ENCODE measurements at regions not wholly inside any gene's neighbourhood (a gene's known extent, or its start where the extent isn't known, plus 50 kb on each side); places are given as distances from the start of the nearest gene placed in this dataset.

DNA sequence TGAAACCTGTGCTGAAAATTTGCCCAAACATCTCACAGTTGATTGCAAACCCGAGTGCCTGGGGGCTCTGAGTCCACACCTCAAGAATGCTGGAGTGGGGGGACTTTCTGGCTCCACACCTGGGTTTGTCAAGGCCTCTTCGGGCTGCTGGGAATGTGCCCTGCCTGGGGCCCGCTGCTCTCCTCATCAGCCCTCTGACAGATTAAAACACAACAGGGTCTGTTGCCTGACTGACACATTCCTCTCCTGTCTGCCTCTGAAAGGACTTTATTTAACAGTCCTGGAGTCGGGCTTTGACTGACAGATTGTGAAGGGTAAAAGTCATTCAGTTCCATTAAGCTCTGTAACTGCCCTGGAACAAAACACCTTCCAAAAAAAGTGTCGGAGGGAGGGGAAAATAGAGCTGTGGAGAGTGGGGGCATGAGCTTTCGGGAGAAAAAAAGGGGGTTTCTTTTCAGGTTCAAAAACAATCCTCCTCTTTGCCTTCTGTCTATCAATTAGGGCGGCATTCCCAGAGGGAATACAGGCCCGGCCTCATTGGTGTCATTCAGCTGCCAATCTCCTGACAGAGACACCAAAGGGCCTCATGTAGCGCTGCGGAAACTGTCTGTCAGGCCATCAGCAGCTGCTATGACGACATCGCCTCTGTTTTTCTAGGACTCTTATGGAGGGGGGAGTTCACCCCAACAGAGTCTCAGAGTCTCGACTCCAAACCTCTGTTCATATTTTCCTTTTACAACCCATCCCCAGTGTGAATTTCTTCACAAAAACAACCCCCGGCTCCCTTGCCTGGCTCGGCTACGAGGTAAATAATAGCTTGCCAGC lies 398.8 kb upstream of the NFE2L3 start:
- DNase-seq (ENCODE audit: low spot score): no peak

DNA sequence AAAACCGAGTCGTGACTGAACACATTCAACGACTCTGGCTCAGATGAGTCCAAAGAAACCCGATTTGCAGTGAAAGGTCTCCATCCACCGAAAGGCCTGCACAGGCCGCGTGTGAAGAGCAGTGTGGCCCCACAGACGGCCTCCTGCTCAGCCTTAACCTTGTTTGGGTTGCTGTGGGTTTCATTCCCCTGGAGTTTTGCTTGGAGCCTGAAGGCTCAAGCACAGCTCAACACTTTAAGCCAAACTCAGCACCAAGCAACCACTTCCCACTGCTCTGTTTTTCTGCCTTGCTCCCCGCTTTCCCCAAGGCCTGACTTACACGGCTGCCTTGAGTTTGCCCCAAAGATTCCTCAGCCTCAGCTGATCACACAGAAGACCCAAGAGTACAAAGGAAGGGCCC lies 398.2 kb upstream of the NFE2L3 start:
- no peak for DNase-seq (ENCODE audit: low spot score)

DNA sequence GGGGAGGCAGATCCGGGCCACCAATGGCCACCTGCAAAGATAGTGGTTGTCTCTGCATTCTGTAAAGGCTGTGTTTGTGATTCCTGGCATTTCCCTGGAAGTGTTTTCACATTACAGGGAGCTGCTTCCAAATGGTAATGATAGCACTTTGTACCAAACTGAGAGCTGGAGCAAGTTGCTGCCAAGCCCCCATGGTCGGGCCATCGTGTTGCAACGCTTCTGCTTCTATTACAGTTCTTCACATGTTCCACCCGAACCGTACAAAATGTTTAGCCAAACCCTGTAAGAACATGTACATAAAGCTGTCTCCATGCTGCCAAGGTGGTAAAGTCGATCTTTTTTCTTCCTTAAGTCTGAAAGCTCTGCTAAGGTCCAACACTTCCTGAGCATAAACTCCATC lies 397.7 kb upstream of the NFE2L3 start:
- DNase-seq (ENCODE audit: low spot score): no peak

DNA sequence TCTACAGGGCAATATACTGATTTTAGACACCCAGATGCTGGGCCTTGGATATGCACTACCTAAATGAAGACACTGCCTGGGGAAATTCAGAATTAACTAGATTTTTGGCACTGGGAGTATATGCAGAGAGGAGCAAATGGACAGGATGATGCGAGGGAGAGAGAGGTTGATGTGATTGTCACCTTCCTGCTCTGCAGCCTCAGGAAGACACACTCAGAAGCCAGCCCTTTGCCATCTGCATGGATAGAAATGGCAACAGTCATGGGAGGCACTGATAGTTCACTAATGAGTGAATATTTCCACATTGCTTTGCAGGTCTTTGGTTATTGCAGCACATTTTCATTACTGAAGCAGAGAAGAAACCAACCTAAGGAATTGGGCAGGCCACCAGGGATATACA lies 397.2 kb upstream of the NFE2L3 start:
- DNase-seq (ENCODE audit: low spot score): no peak

DNA sequence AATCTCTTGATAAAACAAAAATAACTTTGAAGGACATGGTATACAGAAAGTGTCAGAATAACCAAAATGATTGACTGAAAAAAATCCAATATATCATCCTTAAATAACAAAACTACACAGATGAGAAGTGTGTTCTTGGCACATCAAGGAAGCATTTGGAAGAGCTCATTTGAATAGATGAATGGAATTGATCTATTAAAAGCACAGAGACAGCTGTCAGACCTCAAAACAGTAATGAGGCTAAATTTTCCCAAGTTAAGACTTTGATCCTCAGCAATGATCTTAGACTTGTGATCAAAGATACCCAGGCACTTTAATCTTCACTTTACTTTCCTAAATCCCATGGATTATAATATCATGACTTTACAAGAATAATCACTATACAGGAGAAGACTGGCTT lies 395.4 kb upstream of the NFE2L3 start:
- DNase-seq (ENCODE audit: low spot score): no peak

DNA sequence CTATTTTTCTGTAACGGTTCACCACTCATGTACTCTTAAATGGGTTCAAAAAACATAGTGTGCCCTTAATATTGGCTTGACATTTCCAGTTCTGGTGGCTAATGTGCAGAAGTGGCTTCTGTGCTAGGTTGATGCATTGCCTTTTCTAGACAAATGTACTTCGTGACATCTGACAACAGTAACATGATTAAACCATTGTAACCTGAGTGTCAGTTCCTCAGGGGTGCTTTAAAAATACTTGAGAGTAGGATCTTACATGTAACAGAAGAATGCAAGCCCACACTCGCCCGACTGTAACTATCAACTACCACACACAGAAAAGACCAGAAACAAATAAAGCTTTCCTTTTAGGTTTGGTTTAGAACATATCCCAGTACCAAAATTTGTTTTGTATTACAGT lies 393.4 kb upstream of the NFE2L3 start:
- no peak for DNase-seq (ENCODE audit: low spot score)

DNA sequence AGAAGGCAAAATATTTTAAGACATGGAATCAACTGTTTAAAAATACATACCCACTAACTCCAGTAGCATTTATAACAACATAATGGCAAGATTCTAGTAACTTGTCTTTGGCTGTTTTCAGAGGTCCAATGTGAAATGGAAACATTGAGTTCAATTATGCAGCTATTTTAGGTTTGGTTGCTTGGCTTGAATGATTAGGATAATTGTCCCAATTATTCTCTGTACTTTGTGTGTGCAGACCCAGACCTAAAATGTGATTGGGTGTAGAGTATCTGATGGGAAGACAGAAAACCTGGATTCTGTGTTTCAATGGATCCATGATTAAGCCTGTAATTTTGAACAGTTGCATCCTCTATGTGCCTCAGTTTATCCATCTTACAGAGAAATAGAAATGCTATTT lies 392.7 kb upstream of the NFE2L3 start:
- no peak for DNase-seq (ENCODE audit: low spot score)

DNA sequence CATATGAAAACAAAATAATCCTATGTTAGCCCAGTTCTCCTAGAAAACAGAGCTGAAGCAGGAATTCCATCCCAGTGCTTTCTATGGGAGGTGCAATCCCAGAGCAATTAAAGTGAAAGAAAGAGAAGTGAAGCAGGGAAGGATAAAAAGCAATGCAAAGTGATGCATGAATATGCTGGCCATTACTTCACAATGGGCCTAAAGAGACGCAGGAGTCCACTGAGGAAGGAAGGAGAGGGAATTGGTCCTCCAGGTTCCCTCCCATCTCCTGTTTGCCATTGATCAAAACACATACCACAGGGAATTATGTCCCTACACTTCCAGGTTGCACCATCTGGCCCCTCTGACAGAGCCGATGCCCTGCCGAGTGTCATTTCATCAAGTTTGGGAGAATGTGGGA lies 392.2 kb upstream of the NFE2L3 start:
- DNase-seq (ENCODE audit: low spot score): no peak

DNA sequence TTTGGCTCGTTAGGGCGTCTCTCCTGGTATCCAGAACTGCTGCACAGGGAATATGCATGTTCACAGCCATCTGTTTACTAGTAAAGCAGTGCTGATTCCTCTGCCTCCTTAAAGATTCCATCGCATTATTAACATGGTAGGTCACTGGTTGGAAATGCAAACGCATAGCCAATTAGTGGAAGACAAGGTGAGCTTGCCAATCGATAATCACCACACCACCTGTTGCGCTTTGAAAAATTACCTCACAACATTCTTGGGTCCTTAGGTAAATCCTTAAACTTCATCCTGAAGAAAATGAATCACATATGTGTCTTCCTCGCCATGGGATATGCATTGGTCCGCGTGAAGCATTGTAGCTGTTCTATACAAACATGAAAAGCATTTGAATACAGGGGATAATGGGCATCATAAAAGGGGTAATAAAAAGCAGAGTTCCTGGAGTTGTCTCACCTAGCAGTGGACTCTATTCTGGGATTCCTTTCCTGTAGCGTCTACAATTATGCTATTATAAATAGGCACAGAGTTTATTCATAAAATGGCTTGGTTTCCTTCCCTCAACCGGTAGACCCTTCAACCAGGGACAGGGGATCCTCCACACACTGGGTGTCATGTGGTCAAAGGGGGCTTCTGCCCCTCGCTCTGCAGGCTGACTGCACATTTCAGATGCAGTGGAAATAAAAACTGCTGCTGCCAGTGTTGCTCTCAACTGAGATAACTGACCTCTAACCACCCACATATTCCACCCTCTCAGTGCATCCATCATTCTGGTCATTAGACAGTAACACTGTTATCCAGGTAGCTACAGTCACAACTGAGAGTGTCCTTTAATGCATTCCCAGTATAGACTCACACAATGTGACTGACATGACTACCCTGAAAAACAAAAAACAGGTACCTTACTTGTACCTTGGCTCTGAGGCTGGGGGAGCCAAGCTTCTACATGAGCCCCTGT lies 389.2 kb upstream of the NFE2L3 start:
- no peak for DNase-seq (ENCODE audit: low spot score)

DNA sequence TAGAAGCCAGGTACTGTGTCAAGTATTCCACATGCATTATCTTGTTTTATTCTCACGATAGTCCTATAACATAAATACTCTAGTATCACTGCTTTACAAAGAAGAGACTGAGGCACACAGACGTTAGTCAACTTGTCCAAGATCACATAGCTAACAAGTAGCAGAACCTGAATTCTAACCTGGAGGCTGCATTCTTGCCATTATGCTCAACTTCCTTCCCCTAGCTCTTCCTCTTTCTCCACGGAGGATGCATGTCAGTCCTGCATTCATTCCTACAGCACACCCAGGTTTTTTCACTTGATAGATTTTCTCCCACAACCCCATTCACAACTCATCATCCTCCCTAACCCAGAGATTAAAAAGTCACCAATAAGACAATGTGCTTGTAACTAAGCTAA lies 388.5 kb upstream of the NFE2L3 start:
- no peak for DNase-seq (ENCODE audit: low spot score)

DNA sequence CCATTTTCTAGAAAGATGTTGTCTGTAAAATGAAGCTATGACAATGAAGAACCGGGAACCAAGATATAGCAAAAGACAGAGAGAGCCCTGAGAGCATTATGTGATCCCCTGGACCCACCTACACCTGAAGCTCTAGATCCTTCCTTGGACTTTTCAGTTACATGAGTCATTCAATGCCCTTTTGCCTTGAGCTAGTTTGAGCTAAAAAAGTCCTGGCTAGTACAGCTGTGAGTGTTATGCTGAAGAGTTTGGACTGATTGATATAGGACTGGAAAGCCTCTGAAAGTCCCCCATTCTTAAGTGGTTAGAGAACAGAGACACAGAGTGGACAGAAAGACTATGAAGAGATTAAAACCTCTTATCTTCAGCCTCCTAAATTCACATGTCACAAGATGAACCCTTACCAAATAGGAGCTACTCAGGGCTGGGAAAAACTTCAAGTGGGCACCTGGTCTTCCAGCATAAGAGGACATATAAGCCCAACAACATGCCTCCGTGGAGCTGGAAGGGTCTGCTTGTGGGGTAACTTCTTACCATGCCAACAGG lies 386.8 kb upstream of the NFE2L3 start:
- no peak for DNase-seq (ENCODE audit: low spot score)

DNA sequence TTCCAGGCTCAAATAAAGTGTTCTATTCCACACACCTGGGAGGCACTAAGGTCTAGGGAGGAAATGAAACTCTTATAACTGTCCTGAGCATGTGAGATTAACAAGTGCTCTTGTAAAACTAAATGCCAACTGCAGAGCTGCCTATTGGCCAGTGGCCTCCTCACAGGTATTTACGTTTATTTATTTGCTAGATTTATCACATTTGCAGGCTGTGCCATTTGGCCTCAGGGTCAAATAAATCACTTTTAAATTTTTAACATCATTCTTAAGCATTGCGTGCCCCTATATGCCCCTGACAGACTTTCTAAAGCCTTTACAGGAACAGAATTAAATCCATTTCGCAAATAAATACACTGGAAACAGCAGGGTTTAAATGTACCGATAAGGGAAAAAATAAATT lies 381.8 kb upstream of the NFE2L3 start:
- DNase-seq (ENCODE audit: low spot score): no peak

DNA sequence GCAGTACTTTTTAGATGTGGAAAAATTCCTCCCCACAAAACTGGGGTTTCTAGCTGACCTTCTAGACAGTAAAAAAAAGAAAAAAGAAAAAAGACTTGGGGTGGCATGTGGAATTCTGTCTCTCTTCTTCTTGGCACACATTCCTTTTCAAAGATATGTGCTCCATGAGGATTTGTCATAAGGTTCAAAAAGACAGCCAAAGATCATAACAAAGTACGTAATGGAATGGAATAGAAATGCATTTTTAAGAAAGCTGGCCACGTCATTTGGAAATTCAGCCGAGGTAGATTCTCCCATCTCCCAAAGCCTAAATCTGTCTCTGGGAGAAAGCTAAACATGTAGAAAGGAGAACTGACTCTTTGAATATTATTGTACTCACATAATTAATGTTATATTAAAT lies 381.3 kb upstream of the NFE2L3 start:
- DNase-seq (ENCODE audit: low spot score): no peak

DNA sequence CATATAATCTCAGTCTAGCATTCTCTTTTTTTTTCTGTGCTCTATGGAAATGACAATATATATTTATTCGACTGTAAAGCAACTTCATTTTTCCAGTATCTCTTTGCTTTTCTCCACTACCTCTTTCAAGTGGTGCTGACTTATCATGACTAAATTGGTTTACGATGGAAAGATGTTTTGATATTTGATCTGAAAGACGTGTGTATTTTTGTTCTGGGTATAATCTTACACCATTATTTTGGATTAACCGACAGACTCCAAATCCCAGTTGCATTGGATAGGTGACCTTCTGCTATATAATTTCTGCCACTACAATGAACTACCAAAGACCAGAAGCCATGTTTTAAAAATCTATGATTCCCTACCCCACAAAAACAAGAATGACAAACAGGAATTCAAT lies 380.5 kb upstream of the NFE2L3 start:
- no peak for DNase-seq (ENCODE audit: low spot score)

DNA sequence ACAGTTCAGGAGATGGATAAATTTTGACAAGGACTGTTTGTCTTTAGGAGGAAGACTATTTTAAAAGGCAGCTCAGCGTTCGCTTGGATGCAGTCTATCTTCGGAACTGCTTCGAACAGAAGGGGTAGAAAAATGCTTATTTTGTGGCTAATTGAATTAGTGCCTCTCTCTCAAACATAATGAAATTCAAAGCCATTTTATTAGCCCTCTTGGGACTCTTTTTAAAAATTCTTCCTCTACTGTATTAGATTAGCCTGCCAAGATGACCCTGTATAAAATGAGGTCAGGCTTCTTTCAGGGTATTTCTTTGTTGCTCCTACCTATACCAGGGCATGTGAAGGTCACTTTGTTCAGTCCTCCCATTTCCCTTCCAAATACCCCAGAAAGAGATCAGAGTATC lies 379.2 kb upstream of the NFE2L3 start:
- no peak for DNase-seq (ENCODE audit: low spot score)

DNA sequence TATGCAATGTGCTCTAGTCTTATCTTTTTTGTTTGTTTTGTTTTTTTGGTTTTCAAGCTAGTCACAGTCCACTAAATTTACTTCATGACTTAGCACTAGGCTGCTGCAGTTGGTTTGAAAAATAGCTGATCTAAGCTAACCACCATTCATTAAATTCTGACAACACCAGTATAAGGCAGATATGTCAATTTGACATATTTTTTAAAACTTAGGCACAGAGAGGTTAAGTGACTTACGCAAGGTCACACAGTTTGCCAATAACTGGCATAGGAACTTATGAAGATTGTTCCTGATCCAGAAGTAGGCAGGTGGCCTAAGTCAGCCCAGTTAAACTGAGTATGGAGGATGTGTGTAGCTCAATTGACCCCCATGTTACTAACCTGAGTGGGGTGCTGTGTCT lies 377.3 kb upstream of the NFE2L3 start:
- DNase-seq (ENCODE audit: low spot score): no peak

DNA sequence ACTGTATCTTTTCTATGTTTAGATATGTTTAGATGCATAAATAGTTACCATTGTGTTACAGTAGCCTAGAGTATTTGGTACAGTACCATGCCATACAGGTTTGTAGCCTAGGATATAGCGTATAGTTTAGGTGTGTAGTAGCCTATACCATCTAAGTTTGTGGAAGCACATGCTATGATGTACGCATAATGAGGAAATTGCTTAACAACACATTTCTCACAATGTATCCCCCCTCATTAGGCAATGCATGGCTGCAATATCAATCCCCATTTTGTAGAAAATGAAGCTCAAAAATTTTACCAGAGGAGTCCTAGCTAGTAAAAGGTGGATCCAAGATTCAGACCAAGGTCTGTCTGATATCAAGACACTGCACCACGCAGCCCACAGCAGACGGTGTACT lies 376.4 kb upstream of the NFE2L3 start:
- DNase-seq (ENCODE audit: low spot score): no peak

DNA sequence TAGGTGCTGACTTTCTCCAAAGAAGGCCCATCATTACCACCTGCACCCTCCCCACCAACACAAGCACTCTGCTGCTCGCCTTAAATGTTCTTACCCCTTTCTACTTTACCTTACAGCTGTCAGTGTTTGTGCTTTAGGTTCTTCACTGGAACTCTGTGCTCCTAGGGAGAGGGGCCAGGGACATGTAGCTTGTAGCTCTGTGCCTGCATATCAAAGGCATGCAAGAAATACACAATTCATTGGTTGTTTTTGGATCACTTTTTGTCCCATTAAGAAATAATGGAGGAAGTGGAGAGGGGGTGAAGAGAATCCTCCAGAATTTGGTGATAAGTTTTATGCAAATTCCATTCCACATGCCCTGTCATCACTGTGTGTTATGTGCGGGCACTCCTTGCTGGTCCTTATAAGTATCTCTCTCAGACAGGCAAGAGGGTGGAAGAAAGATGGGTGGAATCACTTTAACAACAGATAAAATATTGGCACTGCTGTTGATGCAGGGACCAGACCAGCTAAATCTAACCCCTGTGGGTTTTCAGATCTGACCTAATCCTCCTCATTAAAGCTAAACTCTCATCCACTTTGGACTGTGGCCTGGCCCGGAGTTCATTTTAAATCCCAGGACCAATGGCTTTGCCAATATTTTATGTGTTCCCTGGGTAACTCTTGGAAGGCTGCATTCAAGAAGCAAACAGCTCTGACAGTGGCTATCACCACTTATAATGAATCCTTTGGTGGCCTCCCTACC lies 375.8 kb upstream of the NFE2L3 start:
- DNase-seq (ENCODE audit: low spot score): no peak

DNA sequence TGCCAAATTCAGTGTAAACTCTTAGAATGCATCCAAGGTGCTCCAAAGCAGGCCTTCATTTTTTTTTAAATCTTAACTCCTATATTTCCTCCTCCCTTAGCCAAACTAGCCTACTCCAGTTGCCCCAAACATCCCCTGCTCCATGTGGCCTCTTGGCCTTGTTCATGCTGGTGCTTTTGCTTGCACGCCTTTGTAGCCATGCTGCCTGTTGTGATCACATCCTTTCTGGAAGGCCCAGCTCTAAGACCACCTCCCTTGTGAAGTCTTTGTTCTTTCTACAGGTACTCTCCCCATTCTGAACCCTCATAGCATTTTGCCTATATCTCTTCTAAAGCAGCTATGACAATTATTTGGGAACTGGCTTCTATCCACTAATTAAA lies 375.3 kb upstream of the NFE2L3 start:
- no peak for DNase-seq (ENCODE audit: low spot score)

DNA sequence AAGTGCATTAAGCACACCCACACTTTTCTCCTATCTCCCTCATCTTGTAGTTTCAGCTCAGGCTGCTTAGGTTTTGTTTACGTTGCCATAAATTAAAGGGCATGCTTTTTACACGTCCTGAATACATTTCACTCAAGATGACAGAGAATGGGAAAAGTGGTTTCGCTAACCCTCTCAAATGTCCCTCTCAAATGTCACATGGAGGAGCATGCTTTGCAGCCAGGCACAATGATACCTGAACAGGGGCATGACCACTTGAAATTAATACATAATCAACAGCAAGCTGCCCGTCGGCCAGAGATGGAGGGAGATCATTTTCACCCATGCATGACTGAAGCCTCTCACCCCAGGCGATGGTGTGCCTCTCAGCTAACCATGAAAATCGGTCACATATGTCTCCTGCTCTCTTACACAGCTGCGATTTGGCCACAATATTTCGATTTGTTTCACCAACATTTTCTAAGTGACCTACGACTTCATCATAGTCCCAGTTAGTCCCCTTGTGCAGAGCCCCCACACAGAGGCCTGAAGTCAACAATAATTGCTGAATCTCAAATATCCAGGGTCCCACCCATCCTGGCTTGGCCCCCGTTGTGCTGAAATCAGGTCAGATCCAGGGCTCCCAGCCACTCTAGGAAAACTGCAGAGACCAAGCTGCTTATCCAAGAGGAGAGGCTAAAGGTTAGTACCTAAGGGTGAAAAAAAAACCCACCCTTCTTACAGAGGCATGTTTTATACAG lies 373.9 kb upstream of the NFE2L3 start:
- no peak for DNase-seq (ENCODE audit: low spot score)

DNA sequence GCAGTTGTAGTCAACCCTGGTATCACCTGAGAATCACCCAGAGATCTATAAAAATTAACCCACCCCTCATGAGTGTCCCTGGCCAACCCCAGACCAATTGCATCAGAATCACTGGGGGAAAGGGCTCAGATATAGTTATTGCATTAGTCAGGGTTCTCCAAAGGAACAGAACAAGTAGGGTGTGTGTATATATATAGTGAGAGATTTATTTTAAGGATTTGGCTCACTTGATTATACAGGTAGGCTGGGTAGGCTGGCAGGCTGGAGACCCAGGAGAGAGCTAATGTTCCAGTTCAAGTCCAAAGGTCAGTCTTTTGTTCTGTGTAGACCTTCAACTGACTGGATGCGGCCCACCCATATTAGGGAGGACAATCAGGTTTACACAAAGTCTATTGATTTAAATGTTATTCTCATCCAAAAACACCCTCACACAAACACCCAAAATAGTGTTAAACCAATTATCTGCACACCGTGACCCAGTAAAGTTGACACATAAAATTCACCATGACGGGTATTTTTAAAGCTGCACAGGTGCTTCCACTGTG lies 372.9 kb upstream of the NFE2L3 start:
- DNase-seq (ENCODE audit: low spot score): no peak
